NCI-H2196 treated with DMSO at 0.1 percent for 48 hours (cell line): ENCODE measurements at regions not wholly inside any gene's neighbourhood (a gene's known extent, or its start where the extent isn't known, plus 50 kb on each side); places are given as distances from the start of the nearest gene placed in this dataset.
"Not testable (repeated sequence)": the region's sequence is repeated elsewhere in the genome, so short reads cannot be mapped to it uniquely, and the experiment has no call there.

ENCODE experiments used
- DNase-seq: peaks from one replicate; lab custom pipeline; 2025; ENCODE audit not compliant: unreplicated experiment; lab: John Stamatoyannopoulos, UW

- no peak for DNase-seq
Observed at GRCh38 chr4:26171501-26171900, 149.3 kb upstream of the RBPJ start.

DNA sequence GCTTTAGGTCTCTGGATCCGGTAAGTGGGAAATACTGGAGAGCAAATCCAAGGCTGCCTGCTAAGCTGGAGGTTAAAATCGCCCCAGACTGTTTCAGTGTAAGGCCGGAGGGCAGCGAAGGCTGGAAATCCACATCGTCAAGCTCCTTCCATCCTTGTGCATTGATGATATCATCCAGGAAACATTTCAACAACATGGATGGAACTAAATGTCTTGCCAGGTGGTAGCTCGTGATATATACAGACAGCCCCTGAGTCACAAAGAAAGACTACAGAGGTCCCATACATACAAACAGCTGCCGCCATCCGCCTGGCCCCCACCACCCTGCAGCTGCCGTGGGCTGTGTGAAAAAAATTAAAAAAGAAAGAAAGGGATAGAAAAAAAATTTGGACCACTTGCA lies 148.9 kb upstream of the RBPJ start:
- no peak for DNase-seq

DNA sequence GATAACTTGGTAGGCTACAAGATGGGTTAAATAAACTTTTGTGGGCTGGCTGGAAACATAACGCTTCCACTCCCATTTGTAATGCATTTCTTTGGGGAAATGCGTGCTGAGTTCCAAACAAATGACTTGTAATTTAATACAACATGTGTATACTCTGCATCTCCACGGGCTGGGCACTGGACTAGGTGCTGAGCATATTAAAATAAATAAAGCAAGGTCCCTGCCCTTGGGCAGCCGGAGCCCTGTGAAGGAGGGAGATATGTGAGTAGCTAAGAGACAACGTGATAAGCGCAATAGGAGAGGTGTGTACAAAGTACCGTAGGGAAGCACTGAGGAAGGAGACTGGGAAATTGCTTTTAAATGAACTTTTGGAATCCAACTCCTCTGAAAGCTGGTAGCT lies 147.2 kb upstream of the RBPJ start:
- DNase-seq: no peak

DNA sequence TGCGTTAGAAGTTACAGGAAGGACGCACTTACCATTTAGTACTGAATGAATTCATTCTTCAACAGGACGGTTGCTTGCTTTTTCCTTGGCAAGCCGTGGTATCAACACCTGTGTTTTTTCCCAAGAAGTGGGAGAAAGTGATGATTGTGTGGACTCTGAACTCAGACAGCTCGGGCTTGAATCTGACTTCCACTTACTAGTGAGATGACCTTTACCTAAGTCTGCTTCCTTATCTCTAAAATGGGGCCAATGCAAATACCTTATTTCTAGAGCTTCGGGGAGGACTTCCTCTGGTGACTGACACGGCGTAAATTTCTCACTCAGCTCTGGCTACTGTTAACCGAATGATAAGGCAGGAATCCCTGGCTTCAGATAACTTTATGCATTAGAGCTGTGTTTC lies 146.8 kb upstream of the RBPJ start:
- no peak for DNase-seq

DNA sequence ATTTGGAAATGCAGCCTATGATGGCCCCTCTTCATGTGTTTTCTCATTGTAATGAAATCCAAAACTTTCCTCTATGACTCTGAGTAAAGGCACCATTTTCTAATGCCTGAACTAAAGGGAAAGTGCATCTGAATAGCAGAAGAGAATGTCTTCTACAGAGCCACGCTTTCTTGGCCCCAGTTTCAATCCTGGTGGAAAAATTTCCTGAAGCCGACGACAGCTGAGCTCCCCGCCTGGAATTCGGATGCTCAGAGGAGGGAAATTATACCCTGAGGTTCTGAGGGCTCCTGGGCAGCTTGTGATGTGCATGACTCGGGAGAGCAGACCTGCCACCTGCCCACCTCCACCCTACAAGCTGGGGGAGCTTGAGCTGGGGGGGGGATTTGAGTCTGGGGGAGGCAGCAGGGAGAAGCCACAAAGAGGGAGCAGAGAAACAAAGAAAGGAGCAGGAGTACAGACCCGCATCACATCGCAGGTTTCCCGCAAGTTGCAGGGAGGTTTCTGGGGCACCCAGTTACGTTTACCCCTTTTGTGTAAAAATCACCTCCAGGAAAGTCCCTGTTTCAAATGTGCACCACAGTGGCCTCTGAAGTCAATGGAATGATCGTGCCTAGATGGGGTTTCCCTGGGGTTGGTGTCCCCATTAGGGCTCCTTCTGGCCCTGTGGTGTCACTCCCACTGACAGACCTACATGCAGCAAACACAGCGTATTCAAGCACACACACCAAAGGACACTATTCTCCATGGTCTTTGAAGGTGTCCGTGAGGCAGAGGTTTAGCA lies 145.6 kb upstream of the RBPJ start:
- DNase-seq: no peak

GRCh38 chr4:26175905-26176470 lies 144.8 kb upstream of the RBPJ start:
- no peak for DNase-seq

GRCh38 chr4:26176598-26177149 lies 144.1 kb upstream of the RBPJ start:
- DNase-seq: no peak

DNA sequence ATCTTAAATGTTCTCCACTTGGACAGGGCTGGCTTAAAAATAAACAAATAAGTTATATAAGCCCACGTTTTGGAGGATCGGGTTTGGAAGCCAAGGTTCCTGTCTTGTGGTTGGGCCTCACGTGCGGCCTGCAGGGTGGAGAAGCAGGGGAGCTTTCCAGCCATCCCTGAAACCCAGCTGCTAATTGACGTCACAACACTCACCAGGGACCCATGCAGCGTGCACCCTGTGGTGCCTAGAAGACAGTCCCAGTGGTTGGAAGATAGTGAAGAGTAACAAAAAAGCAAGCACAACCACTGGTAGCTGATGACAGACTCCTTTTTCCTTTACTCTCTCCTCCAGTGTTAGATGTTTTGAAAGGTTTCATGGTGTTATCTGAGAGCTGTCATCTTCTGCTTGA lies 142.0 kb upstream of the RBPJ start:
- no peak for DNase-seq

DNA sequence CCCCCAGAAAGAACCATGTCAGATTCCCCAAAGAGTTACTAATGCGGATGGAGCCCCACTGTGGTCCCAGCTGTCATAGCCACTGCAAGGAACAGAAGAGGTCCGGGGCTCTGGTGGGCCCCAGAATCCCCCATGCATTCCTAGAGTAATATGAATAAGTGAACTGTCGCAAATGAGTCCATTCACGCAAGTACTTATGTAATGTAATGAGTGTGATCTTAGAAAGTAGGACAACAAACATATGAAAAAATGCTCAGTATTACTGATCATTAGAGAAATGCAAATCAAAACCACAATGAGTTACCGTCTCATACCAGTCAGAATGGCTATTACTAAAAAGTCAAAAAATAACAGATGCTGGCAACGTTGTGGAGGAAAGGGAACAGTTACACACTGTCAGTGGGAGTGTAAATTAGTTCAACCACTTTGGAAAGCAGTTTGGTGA lies 141.5 kb upstream of the RBPJ start:
- DNase-seq: no peak

DNA sequence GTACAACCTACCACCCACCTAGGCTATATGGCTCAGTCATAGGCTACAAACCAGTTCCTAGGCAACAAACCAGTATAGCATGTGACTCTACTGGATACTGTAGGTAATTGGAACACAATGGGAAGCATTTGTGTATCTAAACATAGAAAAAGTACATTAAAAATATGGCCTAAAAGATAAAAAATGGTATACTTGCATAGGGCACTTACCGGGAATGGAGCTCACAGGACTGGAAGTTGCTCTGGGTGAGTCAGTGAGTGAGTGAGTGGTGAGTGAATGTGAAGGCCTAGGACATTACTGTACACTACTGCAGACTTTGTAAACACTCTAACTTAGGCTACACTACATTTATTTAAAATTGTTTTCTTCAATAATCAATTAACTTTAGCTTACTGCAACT lies 139.2 kb upstream of the RBPJ start:
- no peak for DNase-seq

- DNase-seq: no peak
Observed at GRCh38 chr4:26183017-26183416, 137.8 kb upstream of the RBPJ start.

DNA sequence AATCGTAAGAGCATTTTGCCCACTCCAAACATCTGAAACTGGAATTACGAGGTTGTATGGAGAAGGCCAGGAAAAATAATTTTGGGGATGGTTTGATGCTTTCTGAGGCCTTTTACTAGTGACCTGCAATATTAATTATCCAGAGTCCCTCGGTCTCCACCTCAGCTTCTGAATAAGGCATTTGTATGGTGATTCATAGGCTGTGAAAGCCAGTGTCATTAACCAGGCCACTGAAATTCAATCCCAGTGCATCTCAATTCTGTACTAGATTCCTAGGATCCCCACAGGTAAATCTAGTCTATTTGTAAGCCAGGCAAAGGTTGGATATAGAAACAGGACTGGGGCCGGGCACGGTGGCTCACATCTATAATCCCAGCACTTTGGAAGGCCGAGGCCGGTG lies 135.4 kb upstream of the RBPJ start:
- DNase-seq: no peak

GRCh38 chr4:26191353-26191752 lies 129.5 kb upstream of the RBPJ start:
- no peak for DNase-seq

DNA sequence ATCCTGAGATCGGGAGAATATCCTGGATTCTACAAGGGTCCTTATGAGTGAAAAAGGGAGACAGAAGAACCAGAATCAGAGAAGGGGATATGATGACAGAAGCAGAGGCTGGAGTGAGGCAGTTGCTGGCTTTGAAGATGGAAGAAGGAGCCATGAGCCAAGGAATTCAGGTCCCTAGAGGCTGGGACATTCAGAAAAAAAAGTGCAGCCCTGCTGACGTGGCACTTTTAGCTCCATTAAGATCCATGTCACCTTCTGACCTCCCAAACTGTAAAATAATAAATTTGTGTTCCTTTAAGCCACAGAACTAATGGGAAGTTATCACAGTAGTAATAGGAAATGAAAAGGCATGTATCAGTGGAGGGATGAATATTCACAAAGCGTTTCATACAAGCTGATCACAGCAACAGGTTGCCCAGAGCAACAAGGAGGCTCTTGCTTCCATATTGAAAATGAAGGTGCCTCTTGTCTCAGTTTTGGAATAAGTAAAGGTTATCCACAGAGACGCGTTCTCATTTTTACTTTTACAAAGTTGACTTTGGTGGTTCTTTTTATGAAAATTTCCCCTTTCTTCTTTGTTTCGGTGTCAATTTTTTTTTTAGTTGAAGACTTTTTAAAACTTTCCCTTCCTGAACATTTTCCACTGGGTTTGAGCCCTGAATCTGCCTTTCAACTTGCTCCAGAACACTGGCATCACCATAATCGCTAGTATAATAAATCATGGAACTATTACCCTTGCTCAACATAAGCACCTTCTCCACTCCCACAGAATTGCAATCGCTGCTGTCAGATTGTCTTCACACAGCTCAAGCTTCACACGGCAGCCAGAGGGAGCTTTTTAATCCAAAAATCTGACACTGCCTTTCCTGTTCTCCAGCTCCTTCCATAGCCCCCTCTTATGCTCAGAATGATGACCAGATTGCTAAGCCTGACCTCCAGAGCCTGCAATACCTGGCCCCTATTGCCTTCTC lies 127.6 kb upstream of the RBPJ start:
- DNase-seq: no peak

DNA sequence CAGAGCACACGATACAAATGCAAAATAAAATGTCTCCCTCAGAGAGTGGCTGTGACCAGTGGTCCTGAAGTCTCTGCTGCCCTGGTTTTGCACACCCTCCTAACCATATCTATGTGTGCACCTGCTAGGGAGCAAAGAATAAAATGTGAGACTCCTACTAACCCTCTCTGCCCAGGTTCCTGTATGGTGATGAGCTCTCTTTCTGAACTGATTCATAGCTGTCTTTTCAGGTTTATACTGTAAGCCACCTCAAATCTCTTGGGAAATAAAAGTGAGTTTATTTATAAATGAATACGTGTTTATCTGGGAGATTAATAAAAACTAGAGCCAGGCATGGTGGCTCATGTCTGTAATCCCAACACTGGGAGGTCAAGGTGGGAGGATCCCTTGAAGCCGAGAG lies 126.0 kb upstream of the RBPJ start:
- no peak for DNase-seq

DNA sequence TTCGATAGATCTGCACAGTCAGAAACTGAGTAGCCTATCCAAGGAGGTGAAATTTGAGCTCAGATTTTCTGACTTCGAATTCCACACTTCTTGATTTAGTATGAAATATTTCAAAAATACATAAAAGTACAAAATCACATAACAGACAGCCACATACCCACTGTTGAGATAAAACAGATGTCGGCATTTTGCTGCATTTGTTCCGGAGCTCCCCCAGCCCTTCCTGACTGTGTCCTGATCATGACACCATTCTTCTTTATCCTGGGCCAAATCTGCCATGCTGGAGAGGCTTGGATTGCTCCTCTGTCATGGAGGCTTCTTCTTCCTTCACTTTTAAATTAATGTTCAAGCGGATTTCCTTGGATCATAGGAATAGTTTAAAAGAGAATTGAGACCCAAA lies 124.2 kb upstream of the RBPJ start:
- no peak for DNase-seq

- no peak for DNase-seq
Observed at GRCh38 chr4:26197018-26197779, 123.6 kb upstream of the RBPJ start.

DNA sequence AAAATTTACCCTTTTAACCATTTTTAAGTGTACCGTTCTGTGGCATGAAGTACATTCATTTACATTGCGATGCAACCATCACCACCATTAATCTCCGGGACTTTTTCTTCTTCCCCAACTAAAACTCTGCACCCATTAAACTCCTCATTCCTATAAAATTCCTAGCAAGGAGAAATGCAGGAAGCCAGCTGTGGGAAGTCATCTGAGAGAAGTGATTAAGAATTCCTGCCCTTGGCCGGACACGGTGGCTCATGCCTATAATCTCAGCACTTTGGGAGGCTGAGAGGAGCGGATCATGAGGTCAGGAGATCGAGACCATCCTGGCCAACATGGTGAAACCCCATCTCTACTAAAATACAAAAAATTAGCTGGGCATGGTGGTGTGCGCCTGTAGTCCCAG lies 121.9 kb upstream of the RBPJ start:
- not testable (repeated sequence) for DNase-seq

DNA sequence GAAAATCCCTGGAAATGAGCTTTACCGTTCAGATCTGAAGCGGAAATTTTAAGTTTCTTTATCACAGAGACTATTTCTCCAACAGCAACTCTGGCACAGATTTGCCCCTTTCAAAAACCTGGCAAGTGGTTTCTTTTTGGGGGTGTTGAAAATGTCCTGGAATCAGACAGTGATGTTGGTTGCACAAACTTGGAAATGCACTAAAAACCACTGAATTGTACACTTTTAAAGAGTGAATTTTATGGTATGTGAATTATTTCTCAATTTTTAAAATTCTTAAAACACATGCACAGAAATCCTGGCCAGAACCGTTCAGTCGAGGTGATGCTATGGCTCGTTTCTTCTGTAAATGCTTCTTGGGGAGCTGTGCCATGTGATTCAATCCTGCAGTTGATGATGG lies 121.2 kb upstream of the RBPJ start:
- DNase-seq: no peak

DNA sequence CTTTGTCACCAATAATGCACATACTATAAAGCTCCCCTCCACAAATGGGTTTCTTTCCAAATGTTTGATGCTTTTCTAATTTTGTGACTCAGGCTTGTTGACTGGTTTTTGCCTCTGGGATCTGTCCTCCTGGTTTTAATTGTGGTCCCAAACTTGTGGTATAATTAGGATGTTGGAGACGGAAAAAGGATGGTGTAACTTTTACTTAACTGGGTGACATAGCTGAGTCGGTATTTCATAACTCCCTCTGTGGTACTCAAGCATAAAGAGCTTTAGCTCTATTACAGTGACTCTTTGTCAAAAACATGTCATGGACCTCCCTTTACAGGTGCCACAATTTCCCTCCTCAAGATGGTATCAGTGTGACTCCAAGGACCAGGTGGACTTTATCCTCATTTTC lies 119.7 kb upstream of the RBPJ start:
- DNase-seq: no peak
